OCI-LY7 (cell line): ENCODE measurements at regions not wholly inside any gene's neighbourhood (a gene's known extent, or its start where the extent isn't known, plus 50 kb on each side); places are given as distances from the start of the nearest gene placed in this dataset.

Experiments
- EZH2phosphoT487 ChIP-seq: fragments of 200-600 bp; sonication (generic); IDR thresholded peaks from 2 replicates; pipeline ENCODE4 v1.6.1; 2018; ENCODE audit warnings: low read depth, borderline replicate concordance, mild to moderate bottlenecking, mixed run types, antibody characterized with exemption, low read length, moderate library complexity, mixed read lengths
- TF ChIP-seq, protein P1 (sequence below): fragments of 200-600 bp; sonication (generic); conservative IDR thresholded peaks from 2 replicates; pipeline ENCODE4 v1.5.1; 2014; ENCODE audit warnings: mild to moderate bottlenecking, antibody characterized with exemption, low read length, moderate library complexity, mixed read lengths

DNA sequence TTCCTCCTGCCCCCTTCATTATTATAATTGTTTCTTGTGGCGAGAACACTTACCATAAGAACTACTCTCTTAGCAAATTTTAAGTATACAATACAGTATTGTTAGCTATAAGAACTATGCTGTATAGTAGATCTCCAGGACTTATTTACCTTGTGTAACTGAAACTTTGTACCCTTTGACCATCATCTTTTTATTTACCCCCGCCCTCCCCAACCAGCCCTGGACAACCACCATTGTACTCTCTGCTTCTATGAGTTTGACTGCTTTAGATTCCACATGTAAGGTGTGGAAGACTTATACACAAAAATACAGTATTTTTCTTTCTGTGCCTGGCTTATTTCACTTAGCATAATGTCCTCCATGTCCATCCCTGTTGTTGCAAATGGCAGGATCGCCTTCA, 161.1 kb downstream of the PHF8 start:
- TF ChIP-seq, protein P1, sequence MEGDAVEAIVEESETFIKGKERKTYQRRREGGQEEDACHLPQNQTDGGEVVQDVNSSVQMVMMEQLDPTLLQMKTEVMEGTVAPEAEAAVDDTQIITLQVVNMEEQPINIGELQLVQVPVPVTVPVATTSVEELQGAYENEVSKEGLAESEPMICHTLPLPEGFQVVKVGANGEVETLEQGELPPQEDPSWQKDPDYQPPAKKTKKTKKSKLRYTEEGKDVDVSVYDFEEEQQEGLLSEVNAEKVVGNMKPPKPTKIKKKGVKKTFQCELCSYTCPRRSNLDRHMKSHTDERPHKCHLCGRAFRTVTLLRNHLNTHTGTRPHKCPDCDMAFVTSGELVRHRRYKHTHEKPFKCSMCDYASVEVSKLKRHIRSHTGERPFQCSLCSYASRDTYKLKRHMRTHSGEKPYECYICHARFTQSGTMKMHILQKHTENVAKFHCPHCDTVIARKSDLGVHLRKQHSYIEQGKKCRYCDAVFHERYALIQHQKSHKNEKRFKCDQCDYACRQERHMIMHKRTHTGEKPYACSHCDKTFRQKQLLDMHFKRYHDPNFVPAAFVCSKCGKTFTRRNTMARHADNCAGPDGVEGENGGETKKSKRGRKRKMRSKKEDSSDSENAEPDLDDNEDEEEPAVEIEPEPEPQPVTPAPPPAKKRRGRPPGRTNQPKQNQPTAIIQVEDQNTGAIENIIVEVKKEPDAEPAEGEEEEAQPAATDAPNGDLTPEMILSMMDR = no peak
- TF ChIP-seq EZH2phosphoT487 = no peak
